Erythroblast (primary cell): ENCODE measurements at regions not wholly inside any gene's neighbourhood (a gene's known extent, or its start where the extent isn't known, plus 50 kb on each side); places are given as distances from the start of the nearest gene placed in this dataset.

ENCODE experiments used
- GATA1 ChIP-seq: IDR thresholded peaks from 2 replicates; pipeline ENCODE4 v1.6.1; 2011; ENCODE audit warnings: low read depth, mild to moderate bottlenecking, control low read depth, low read length, moderate library complexity
- POLR2A ChIP-seq: IDR thresholded peaks from 2 replicates; pipeline ENCODE4 v1.6.1; 2011; ENCODE audit warnings: mild to moderate bottlenecking, low read length

DNA sequence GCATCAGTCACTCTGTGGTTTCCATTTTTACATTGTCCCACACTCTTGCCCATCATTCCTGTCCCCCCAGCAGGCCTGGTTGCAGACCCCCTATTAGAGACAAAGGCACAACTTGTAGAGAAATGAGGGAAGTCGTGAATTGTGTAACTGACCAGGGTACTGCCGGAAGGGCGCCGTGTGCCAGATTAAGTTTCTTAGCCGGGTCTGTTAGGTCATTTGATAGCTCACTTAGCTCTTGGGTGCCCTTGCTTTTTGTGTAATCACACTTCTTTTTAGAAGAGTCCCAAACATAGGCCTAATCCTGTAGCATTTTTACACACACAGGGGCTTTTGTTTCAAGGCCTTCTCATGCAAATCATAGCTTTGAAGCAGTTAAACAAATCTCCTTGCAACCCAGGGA is 87.2 kb downstream of the CTAGE1 start:
- TF ChIP-seq POLR2A (no peak), GATA1 (no peak)
